ENCODE measurements at regions not wholly inside any gene's neighbourhood (a gene's known extent, or its start where the extent isn't known, plus 50 kb on each side); places are given as distances from the start of the nearest gene placed in this dataset.
A peak's percentile ranks its signal among the peaks of the same experiment; 100 is the strongest.

DNA sequence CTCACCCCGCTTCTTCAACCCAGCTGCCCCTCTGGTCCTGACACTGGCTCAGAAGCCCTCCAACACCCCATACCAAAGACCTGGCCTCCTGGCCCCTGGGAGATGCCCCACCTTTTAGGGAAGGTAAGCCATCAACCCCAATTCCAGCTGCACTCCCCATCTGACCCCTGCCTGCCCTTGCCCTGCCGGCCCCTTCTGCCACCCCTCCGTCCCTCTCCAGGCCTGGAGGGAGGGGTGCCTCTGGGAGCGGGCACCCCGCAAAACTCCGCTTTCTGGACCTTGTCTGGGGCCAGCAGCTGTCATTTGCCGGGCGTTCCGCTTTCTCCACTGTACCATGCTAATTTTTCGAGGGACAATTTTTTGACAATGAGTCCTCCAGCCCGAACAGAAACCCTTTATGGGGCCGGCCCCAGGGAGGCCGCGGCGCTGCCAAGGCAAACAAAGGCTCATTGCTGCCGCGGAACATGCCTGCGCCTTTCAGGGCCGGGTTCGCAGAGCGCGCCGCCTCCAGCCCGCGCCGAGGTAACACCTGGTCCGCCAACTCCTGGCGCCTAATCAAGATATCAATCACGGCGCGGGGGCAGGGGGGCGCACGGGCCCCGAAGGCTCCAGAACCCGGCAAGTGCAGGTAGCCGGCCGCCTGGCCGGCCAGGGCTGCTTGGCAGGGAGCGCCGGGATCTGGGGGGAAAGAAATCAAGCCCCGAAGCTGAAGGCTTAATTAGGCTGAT lies 96.0 kb downstream of the INHBB start:
- H3K27ac ChIP-seq (ENCODE audit: low read length): peak overlapping the region; percentile 27
- H4K20me1 ChIP-seq (ENCODE audit: low read length): no peaks in the 10 kb centered on the region
- H3K36me3 ChIP-seq (ENCODE audit: low read depth, low read length): no peaks in the 10 kb centered on the region
- ATAC-seq (peak; percentile 55), DNase-seq (peak; percentile 81)
- H3K9ac ChIP-seq (ENCODE audit: low read length): peak overlapping the region; percentile 45
- no TSS peak for BruUV-seq (replicated peaks)
- H3K9me3 ChIP-seq (ENCODE audit: low read length): no peaks in the 10 kb centered on the region
- 0 out of 2 replicates have a peak, but pooled peaks have one; percentile 26 for TF ChIP-seq EZH2phosphoT487 (IDR thresholded peaks at IDR 0.05; ENCODE audit: borderline replicate concordance, low read length)
- TF ChIP-seq EZH2 (IDR thresholded peaks at IDR 0.05; ENCODE audit: low read length, unreplicated experiment): no peak
- no peak; the same call in 1 of the 2 replicates for TF ChIP-seq CTCF (conservative IDR thresholded peaks at IDR 0.05; ENCODE audit: low read depth, low read length)
- no peaks in the 10 kb centered on the region for H3K9me2 ChIP-seq (replicated peaks; ENCODE audit: low read length)
- H3K4me1 ChIP-seq (ENCODE audit: insufficient read depth, low read length): peaks cover 24% of the 10 kb centered on the region
- no peaks in the 10 kb centered on the region for H3K27me3 ChIP-seq (ENCODE audit: low read length)
- no peaks in the 10 kb centered on the region for H3K79me2 ChIP-seq (ENCODE audit: low read length)
- ChIA-PET POLR2A (ENCODE audit: unreplicated experiment) (interaction anchor here (0.7 kb wide), 1 partner anchor 1427 kb away, joined by 4 read pairs; no protein-coding TSS in a partner anchor), CTCF (no interaction called here)
- H3F3A ChIP-seq (ENCODE audit: low read length, unreplicated experiment): no peaks in the 10 kb centered on the region
- intact Hi-C loops (cut with micrococcal nuclease): loop anchor here (1.0 to 2.0 kb wide), 3 partner anchors 31 to 239 kb away; no protein-coding TSS in a partner anchor
- H2AFZ ChIP-seq (ENCODE audit: low read length): peak overlapping the region; percentile 64
- peak overlapping the region; percentile 93 for H3K4me2 ChIP-seq (ENCODE audit: low read length)
- H3K4me3 ChIP-seq (ENCODE audit: low read length): peak overlapping the region; percentile 72

DNA sequence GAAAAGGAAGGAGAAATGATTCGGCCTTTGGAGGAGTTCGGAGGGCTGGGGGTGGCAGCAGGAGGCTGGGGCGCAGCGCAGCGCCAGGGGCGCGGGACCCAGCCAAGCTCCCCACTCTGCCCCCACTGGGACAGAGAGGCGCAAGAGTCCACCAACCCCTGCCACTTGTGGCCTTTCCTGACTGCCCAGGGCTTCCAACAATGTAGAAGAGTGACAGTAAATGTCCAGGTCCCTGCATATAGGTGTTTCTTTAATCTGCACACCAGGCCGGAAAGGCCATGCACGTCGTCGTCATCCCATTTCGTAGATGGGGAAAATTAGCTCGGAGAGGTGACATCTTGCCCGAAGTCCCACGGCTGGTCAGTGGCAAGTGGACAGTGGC lies 96.6 kb downstream of the INHBB start:
- Histone ChIP-seq H3K79me2 (ENCODE audit: low read length) (no peaks in the 10 kb centered on the region), H3K36me3 (ENCODE audit: low read depth, low read length) (no peaks in the 10 kb centered on the region), H3K9me2 (replicated peaks; ENCODE audit: low read length) (no peaks in the 10 kb centered on the region), H3K9ac (ENCODE audit: low read length) (peak overlapping the region; percentile 45), H3K27me3 (ENCODE audit: low read length) (no peaks in the 10 kb centered on the region), H3K27ac (ENCODE audit: low read length) (peak overlapping the region; percentile 27), H3K4me3 (ENCODE audit: low read length) (peak overlapping the region; percentile 72), H3K9me3 (ENCODE audit: low read length) (no peaks in the 10 kb centered on the region), H3F3A (ENCODE audit: low read length, unreplicated experiment) (no peaks in the 10 kb centered on the region), H2AFZ (ENCODE audit: low read length) (peak overlapping the region; percentile 64), H3K4me2 (ENCODE audit: low read length) (peak overlapping the region; percentile 93), H4K20me1 (ENCODE audit: low read length) (no peaks in the 10 kb centered on the region), H3K4me1 (ENCODE audit: insufficient read depth, low read length) (peaks cover 20% of the 10 kb centered on the region)
- TF ChIP-seq EZH2 (IDR thresholded peaks at IDR 0.05; ENCODE audit: low read length, unreplicated experiment) (no peak), CTCF (conservative IDR thresholded peaks at IDR 0.05; ENCODE audit: low read depth, low read length) (no peak), EZH2phosphoT487 (IDR thresholded peaks at IDR 0.05; ENCODE audit: borderline replicate concordance, low read length) (no peak)
- ATAC-seq (peak; percentile 26), DNase-seq (no peak)
- POLR2A ChIA-PET (ENCODE audit: unreplicated experiment): interaction anchor here (0.7 kb wide), 1 partner anchor 1426 kb away, joined by 4 read pairs; no protein-coding TSS in a partner anchor
- CTCF ChIA-PET: no interaction called here
- intact Hi-C loops (cut with micrococcal nuclease): loop anchor here (1.0 to 2.0 kb wide), 3 partner anchors 30 to 238 kb away; no protein-coding TSS in a partner anchor
- TSS peak; percentile 100 for BruUV-seq (replicated peaks)

All from PC-3 (cell line).